Erythroblast (primary cell): ENCODE measurements at regions not wholly inside any gene's neighbourhood (a gene's known extent, or its start where the extent isn't known, plus 50 kb on each side); places are given as distances from the start of the nearest gene placed in this dataset.

Source experiments
- DNase-seq, 2 experiments: peaks; one replicate each; lab custom pipeline; 2025; lab: John Stamatoyannopoulos, UW
- GATA1 ChIP-seq: IDR thresholded peaks from 2 replicates; pipeline ENCODE4 v1.6.1; 2011; ENCODE audit warnings: low read depth, mild to moderate bottlenecking, control low read depth, low read length, moderate library complexity
- POLR2A ChIP-seq: IDR thresholded peaks from 2 replicates; pipeline ENCODE4 v1.6.1; 2011; ENCODE audit warnings: mild to moderate bottlenecking, low read length

GRCh38 chr1:2910211-2910610 is 108.7 kb upstream of the TTC34 start:
- TF ChIP-seq GATA1 (no peak), POLR2A (no peak)
- no peak for DNase-seq

GRCh38 chr1:2911421-2912178 is 109.7 kb upstream of the ACTRT2 start:
- DNase-seq, result no peak

GRCh38 chr1:2912424-2913061 is 108.7 kb upstream of the ACTRT2 start:
- no peak for TF ChIP-seq POLR2A
- no peak for TF ChIP-seq GATA1
- DNase-seq, result no peak

More at GRCh38 chr1:2911421-2912178, 109.7 kb upstream of the ACTRT2 start:
- TF ChIP-seq POLR2A (no peak), GATA1 (no peak)

GRCh38 chr1:2913091-2913490 is 108.2 kb upstream of the ACTRT2 start:
- no peak for DNase-seq
- TF ChIP-seq POLR2A (no peak), GATA1 (no peak)

GRCh38 chr1:2914702-2915101 is 106.6 kb upstream of the ACTRT2 start:
- DNase-seq, result no peak
- TF ChIP-seq POLR2A, result no peak
- no peak for TF ChIP-seq GATA1

- DNase-seq, result no peak
These were observed 105.1 kb upstream of the ACTRT2 start for GRCh38 chr1:2916153-2916552.

GRCh38 chr1:2916706-2917105 is 104.6 kb upstream of the ACTRT2 start:
- no peak for TF ChIP-seq GATA1
- no peak for TF ChIP-seq POLR2A
- no peak for DNase-seq

More at GRCh38 chr1:2916153-2916552, 105.1 kb upstream of the ACTRT2 start:
- no peak for TF ChIP-seq GATA1
- no peak for TF ChIP-seq POLR2A

- no peak for DNase-seq
- no peak for TF ChIP-seq GATA1
- TF ChIP-seq POLR2A, result no peak
These were observed 104.0 kb upstream of the ACTRT2 start for GRCh38 chr1:2917284-2917683.

- no peak for DNase-seq
- TF ChIP-seq POLR2A, result no peak
- TF ChIP-seq GATA1, result no peak
These were observed 102.8 kb upstream of the ACTRT2 start for GRCh38 chr1:2918441-2918840.

GRCh38 chr1:2919841-2920240 is 101.4 kb upstream of the ACTRT2 start:
- no peak for DNase-seq
- TF ChIP-seq GATA1 (no peak), POLR2A (no peak)

- TF ChIP-seq POLR2A (no peak), GATA1 (no peak)
- DNase-seq, result no peak
These were observed 100.7 kb upstream of the ACTRT2 start for GRCh38 chr1:2920421-2921015.

GRCh38 chr1:2921970-2922686 is 99.1 kb upstream of the ACTRT2 start:
- peak in 1 of 2 experiments; percentile 35 for DNase-seq
- TF ChIP-seq POLR2A (no peak), GATA1 (no peak)

- TF ChIP-seq GATA1, result no peak
- no peak for TF ChIP-seq POLR2A
- no peak for DNase-seq
These were observed 97.9 kb upstream of the ACTRT2 start for GRCh38 chr1:2923351-2923750.
